ENCODE measurements at regions not wholly inside any gene's neighbourhood (a gene's known extent, or its start where the extent isn't known, plus 50 kb on each side); places are given as distances from the start of the nearest gene placed in this dataset.

DNA sequence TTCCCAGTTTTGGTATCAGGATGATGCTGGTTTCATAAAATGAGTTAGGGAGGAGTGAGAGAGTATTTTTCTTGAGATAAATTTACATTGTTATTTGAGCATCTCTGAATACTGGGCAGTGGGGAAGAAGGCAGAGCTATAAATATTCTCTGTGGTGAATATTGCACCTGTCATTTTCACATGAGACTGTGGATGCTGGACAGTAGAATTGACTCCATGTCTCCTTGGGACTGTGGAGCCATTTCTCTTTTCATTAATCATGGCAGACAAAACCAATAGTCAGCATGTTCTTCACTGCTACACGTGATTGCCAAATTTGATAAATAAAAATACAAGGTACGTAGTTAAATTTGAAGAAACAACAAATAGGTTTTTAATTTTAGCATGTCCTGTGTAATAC, 81.2 kb upstream of the PHACTR1 start:
- no peak overlapping the region for H2BK12ac ChIP-seq (ENCODE audit: insufficient read length, low read depth, low read length)
- no peak overlapping the region for H3K4me3 Mint-ChIP-seq
- DNase-seq: no peak
- H2BK5ac ChIP-seq (ENCODE audit: insufficient read length, low read length): no peak overlapping the region
- H3K36me3 Mint-ChIP-seq (ENCODE audit: insufficient read depth in 1 of 3, low read depth in 3 of 3): peaks cover 0 to 11% (median 0%) of the 10 kb centered on the region in 3 experiments; a peak in 3 of 7 replicates
- peaks cover 2 to 5% of the 10 kb centered on the region in 2 experiments; a peak in 3 of 4 replicates for H3K4me1 Mint-ChIP-seq
- H2BK15ac ChIP-seq (ENCODE audit: low read depth, low read length): no peak overlapping the region
- no peak overlapping the region for H4K8ac ChIP-seq (replicated peaks; ENCODE audit: insufficient read length, low read depth, low read length)
- no peaks in the 10 kb centered on the region for H3K79me1 ChIP-seq (ENCODE audit: insufficient read depth, low read depth, low read length, poor library complexity, severe bottlenecking)
- H3K27me3 ChIP-seq (ENCODE audit: insufficient read depth, low read length): no peaks in the 10 kb centered on the region
- no peak overlapping the region for H3K27ac ChIP-seq (ENCODE audit: insufficient read length, low read depth, low read length)
- H3K27ac Mint-ChIP-seq: no peak overlapping the region
- H3K9me3 Mint-ChIP-seq: peaks cover 8 to 9% of the 10 kb centered on the region in 2 experiments; a peak in 4 of 5 replicates
- no peak overlapping the region for H3K56ac ChIP-seq (ENCODE audit: insufficient read length, low read depth, low read length)
- no peak overlapping the region for H3K14ac ChIP-seq (ENCODE audit: insufficient read depth, low read length)
- TF ChIP-seq, protein P1, sequence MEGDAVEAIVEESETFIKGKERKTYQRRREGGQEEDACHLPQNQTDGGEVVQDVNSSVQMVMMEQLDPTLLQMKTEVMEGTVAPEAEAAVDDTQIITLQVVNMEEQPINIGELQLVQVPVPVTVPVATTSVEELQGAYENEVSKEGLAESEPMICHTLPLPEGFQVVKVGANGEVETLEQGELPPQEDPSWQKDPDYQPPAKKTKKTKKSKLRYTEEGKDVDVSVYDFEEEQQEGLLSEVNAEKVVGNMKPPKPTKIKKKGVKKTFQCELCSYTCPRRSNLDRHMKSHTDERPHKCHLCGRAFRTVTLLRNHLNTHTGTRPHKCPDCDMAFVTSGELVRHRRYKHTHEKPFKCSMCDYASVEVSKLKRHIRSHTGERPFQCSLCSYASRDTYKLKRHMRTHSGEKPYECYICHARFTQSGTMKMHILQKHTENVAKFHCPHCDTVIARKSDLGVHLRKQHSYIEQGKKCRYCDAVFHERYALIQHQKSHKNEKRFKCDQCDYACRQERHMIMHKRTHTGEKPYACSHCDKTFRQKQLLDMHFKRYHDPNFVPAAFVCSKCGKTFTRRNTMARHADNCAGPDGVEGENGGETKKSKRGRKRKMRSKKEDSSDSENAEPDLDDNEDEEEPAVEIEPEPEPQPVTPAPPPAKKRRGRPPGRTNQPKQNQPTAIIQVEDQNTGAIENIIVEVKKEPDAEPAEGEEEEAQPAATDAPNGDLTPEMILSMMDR (conservative IDR thresholded peaks at IDR 0.05): no peak
- no peak overlapping the region for H2AFZ ChIP-seq (ENCODE audit: low read length)
- H3K4ac ChIP-seq (ENCODE audit: low read depth, low read length): no peak overlapping the region
- no peaks in the 10 kb centered on the region for H3K4me1 ChIP-seq (ENCODE audit: insufficient read depth, low read length)
- H2BK120ac ChIP-seq (ENCODE audit: low read depth, low read length, poor library complexity, severe bottlenecking): no peak overlapping the region
- no peak overlapping the region for H3K4me2 ChIP-seq (ENCODE audit: insufficient read depth, insufficient read length, low read length)
- no peaks in the 10 kb centered on the region for H3K27me3 Mint-ChIP-seq (ENCODE audit: low read depth)
- no peak overlapping the region for H2AK5ac ChIP-seq (ENCODE audit: insufficient read length, low read length)
- H3K9me3 ChIP-seq (ENCODE audit: control insufficient read depth, low read depth, low read length): no peaks in the 10 kb centered on the region
- H3K23me2 ChIP-seq (ENCODE audit: insufficient read length, low read depth, low read length, poor library complexity, severe bottlenecking): no peaks in the 10 kb centered on the region
- H2BK20ac ChIP-seq (ENCODE audit: low read depth, low read length, poor library complexity, severe bottlenecking): no peak overlapping the region
- H4K20me1 ChIP-seq (ENCODE audit: control insufficient read depth, insufficient read depth, insufficient read length): no peaks in the 10 kb centered on the region
- WGBS (ENCODE audit: extremely low coverage, insufficient read length, low lambda C conversion rate): no CpG with 5 or more reads among the region's 2 CpGs
- H3K79me2 ChIP-seq (ENCODE audit: insufficient read depth, low read length): no peaks in the 10 kb centered on the region
- H4K5ac ChIP-seq (ENCODE audit: insufficient read length, low read depth, low read length): no peak overlapping the region
- H3K18ac ChIP-seq (ENCODE audit: insufficient read length, low read depth, low read length): no peak overlapping the region
- no peak overlapping the region for H4K91ac ChIP-seq (ENCODE audit: insufficient read length, low read depth, low read length)
- H3K23ac ChIP-seq (ENCODE audit: insufficient read length, low read depth, low read length): no peak overlapping the region
- H3T11ph ChIP-seq (ENCODE audit: low read length): no peak overlapping the region
- no peak overlapping the region for H3K9ac ChIP-seq (ENCODE audit: extremely low read depth, insufficient read length, low read length)

All from H9 (cell line).